ENCODE measurements at regions not wholly inside any gene's neighbourhood (a gene's known extent, or its start where the extent isn't known, plus 50 kb on each side); places are given as distances from the start of the nearest gene placed in this dataset.

DNA sequence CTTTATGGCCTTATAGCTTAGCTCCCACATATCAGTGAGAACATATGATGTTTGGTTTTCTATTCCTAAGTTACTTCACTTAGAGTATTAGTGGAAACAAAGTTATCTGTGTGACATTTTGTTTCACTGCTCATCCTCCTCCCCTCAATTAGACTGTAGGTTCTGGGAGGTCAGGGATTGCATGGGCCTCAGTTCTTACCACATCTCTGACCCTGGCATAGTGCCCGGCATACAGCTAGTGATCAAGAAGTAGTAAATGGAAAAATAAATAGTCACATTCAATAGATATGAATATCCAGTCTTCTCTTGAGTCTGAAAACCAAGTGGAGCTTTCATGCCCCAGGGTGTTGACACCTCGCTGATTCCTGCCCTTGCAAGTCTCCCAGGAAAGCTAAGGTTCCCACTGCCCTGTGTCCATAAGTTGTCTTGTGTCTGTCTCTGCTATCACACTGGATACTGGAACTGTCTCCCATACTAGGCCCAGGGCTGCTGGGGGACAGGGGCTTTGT lies 249.5 kb upstream of the TSHZ3 start:
- TF ChIP-seq, protein P1, sequence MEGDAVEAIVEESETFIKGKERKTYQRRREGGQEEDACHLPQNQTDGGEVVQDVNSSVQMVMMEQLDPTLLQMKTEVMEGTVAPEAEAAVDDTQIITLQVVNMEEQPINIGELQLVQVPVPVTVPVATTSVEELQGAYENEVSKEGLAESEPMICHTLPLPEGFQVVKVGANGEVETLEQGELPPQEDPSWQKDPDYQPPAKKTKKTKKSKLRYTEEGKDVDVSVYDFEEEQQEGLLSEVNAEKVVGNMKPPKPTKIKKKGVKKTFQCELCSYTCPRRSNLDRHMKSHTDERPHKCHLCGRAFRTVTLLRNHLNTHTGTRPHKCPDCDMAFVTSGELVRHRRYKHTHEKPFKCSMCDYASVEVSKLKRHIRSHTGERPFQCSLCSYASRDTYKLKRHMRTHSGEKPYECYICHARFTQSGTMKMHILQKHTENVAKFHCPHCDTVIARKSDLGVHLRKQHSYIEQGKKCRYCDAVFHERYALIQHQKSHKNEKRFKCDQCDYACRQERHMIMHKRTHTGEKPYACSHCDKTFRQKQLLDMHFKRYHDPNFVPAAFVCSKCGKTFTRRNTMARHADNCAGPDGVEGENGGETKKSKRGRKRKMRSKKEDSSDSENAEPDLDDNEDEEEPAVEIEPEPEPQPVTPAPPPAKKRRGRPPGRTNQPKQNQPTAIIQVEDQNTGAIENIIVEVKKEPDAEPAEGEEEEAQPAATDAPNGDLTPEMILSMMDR (IDR thresholded peaks at IDR 0.05), result no peak
- TF ChIP-seq POLR2A (IDR thresholded peaks at IDR 0.05) (no peak), POLR2AphosphoS5 (IDR thresholded peaks at IDR 0.05) (no peak), EP300 (IDR thresholded peaks at IDR 0.05) (no peak)

Data from upper lobe of left lung (tissue), 4 donors.